NCI-H2227 (cell line): ENCODE measurements at regions not wholly inside any gene's neighbourhood (a gene's known extent, or its start where the extent isn't known, plus 50 kb on each side); places are given as distances from the start of the nearest gene placed in this dataset.

Experiments used
- DNase-seq: peaks from one replicate; lab custom pipeline; 2025; ENCODE audit not compliant: unreplicated experiment; lab: John Stamatoyannopoulos, UW

DNA sequence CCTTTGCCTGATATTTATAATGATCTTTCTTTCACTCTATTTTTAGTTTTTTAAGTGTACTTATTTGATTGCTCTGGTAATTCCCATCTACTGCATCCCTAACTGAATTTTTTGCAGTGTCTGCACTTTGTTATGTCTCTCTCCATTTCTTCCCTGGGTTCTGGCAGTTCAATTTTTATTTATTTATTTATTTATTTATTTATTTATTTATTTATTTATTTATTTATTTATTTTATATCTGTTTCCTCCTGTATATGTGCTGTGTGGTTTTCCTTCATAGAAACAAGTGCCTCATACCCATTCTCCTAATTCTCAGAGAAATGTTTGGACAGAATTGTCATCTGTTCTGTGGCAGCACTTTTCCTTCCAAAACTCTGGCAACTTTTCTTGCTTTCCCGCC lies 2370.8 kb upstream of the WWC1 start:
- no peak for DNase-seq

DNA sequence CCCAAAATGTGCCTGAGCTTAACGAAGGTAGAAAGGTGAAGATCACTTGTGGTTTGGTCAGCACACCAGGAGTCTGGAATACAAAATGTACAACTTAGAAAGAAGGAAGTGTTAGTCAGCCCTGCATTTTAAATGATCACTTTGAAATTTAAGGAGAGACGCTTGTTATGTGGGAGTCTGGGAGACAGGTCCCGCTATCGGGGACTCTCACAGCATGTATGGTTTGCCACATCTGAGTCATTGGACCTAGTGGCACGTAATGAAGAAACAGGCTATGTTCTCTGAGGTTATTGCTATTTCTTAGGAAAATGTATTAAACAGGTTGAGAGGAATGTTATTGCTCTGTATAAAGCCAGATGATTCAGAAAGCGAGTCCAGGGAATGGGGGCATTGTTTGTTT lies 2362.5 kb upstream of the WWC1 start:
- no peak for DNase-seq

DNA sequence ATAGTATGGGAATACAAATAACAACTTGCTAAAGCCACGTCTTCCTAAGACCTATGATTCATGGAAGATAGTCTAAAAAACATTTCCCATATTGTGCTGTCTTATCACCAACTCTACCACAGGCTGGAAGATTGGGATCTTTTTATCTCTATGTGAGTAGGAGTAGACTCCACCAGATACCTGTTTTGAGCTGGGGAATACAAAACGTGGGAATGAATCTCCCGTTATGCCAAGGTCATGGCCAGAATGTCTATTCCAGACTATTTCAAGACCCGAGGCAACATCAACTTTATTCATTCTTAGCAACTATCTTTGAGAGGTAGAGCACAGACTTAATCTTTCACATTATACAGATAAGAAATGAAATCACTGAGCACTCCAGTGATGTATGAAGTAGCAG lies 2350.9 kb upstream of the WWC1 start:
- DNase-seq: no peak

DNA sequence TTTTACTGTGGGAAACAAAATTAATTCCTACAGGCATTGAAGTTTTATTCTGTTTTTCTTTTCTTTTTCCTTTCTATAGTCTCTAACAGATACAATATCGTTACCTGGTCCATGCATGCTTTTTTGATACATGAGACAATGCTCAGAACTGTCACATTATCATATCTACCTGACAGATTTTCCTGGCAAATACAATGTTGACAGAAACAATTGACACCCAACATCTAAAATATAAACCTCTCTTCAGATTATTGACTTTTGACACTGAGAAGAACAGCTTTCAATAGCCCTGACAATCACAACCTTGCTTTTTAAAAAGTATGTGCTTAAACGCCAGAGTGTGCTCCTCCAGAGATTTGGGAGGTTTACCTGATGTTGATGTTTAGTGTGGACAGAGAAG lies 2334.6 kb upstream of the WWC1 start:
- DNase-seq: no peak

DNA sequence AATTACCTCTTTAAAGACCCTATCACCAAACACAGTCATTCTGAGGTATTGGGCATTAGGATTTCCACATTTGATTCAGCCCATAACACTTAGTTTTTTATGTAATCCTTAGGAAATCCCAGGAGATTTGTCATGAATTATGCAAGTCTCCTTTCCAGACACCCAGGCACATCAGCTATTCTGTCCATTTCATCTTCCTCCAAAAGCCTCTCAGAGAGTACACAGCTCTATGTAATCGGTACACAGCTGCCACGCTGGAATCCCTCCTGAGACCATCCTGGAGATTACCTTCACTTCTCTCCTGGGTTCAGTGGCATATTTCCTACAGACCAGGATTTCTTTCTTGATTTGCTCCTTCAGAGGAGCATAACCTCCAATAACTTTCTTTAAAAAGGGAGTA lies 2309.8 kb upstream of the WWC1 start:
- DNase-seq: no peak

DNA sequence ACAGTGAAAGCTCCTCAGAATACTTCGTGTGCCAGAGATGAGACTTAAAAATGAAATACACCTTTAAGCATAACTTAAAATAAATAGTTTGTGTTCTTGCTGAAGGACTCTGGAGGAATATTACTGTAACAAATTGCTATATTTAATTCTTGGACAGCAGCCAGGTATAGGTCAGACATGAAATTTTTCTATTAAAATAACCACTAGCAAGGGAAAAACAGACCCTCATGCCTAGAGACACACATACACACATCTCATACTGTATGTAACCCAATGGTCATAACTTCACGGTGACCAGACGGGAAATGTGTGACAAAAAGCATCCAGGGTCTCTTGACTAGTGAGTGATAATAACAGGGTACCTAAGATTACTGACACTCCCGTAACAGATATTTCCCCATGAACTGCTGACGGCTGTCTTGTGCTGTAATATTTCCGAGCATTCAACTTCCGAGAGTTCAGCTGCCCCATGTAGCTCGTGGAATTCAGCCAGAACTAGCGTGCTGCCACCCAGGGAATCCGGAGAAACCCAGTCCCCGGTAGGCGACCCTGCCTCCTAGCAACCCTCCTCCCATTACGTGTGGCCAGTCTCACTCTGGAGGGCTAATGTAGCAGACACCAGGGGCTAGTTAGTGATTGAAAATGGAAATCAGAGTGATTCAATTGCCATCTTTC lies 2295.1 kb upstream of the WWC1 start:
- DNase-seq: no peak

DNA sequence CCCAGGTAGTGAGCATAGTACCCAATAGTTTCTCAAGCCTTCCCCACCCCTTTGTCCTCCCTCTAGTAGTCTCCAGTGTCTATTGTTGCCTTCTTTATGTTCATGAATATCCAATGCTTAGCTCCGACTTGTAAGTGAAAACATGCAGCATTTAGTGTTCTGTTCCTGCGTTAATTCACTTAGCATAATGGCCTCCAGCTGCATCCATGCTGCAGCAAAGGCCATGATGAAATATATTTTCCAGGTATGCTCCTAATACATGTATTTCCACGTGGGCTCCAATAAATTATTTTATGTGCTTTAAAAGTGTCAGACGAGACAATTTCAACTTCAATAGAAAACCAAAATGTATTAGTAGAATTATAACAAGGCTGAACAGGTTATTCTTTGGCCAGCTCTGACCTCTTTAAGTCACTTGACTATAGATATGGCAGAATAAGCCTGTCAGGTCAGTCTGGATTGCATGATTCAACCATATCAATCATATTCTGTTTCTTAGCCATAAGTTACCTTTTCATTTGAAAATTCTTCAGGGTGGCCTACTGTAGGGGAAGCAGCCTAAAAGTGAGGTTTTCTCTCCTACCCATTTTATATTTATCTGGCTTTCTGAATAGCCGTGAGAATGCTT lies 2291.6 kb upstream of the WWC1 start:
- no peak for DNase-seq

DNA sequence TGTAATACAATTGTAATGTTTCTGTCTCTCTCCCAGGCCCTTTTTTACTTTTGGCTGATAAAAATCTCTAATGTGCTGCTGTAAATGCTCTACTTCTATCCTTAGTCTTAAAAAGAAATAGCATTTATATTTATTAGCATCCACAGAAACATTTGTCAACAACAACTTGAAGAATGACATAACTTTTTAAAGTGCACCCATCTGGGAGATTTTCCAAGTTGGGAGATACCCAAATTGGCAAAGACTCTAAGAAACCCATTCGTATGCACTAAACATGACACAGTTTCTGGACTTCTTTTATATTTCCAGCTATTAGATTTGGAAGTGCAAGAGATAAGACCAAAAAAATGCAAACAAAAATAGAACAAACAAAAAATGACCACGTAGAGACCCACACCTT lies 2287.4 kb upstream of the WWC1 start:
- DNase-seq: no peak

DNA sequence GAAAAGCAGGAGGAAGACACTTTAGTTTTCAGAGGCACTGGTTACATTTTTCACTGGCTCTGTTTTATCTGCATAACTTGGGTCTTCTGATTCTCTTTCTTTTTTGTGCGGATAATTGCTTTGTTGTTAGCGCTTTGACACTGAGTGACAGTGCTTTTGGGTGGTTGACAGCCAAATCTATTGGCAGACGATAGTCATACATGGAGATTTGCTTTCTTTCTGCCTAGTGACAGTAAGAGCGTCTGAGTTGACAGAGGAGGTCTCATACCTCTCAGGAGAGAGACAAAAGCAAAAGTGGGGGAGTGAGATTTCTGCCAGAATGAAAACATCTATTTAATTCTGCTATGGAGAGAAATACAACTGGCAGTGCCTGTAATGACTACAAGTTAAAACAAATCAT lies 2278.0 kb upstream of the WWC1 start:
- no peak for DNase-seq

DNA sequence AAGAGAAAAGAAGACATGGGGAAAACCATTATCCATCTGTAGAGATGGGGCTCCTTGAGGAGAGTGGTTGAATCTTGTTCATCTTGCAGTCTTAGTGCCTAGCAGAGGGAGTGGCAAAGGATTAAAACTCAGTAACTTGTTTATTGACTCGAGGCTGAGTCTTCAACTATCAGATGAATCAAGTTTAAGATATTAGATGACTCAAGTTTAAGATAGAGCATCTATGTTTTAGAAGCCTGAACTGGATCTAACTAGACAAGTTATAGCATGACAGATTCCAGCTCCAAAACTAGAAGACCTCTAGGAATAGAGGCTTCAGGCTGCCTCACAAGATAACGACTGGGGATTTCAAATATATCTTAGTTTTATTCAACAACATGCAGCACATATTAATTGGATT lies 2277.2 kb upstream of the WWC1 start:
- no peak for DNase-seq

DNA sequence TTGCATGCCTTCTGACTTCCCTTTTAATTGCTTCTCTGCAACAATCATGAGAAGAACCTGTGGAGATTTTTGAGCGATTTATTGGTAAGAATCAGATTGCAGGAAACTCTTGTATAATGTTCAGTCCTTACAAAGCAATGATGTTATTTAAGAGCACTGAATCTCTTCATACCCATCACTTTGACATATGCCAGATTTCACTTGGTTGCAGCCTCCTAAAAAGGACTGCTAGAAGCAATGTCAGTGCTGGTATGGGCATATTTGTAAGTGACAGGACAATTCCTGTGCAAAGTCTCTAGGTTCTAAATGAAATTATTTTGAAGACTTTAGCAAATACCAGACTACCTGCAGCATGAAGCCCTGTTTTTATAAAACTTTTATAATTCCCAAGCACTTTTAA lies 2272.7 kb upstream of the WWC1 start:
- no peak for DNase-seq

DNA sequence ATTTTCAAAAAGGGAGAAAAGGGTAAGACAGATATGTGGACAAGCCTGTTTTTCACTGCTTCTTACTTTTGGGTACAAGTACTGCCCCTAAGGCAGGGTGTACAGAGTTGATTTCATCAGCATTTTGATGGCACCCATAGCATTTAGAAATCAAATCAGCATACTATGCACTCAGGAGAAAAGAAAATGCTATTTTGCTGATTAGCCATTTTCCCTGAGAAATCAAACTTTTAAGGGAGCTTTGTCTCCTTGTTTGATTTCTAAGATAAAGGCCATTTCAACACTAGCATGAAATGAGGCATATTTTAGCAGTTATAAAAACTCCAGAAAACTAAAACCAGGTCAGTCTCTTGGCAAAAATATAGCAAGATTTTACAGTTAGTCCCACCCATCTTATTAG lies 2269.4 kb upstream of the WWC1 start:
- no peak for DNase-seq

DNA sequence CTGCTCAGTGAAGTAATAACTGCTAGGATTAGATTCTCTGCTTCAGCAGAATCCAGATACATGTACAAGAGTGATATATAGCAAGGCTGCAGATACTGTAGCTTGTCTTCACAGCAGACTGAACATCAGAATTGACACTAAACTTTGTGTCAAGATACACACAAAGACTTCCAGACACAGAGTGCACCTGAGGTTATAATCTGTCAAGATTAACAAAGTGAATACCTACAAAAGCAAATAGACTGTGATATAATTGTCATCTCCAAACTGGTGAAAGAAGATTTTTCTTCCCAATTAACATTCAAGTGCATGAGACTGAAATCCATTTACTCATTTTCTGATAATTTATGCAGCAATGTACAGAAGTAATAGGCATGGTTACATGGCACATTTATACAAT lies 2266.5 kb upstream of the WWC1 start:
- DNase-seq: no peak

DNA sequence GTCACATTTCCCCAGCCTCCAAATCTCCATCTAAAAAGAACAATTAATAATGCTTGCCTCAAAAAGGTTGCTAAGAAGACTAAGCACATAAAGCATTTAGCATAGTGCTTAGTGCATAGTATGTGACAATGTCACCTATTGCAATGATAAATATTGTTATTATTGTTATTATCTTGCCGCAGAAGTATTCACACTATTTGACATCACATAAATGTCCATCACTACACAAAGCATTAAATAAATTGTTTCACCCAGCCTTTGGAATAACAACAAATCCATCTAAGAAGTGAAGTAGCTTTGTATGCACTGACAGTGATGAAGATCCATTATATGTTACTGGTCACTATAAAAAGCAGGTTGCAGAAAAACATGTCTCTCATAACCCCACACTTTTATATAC lies 2263.9 kb upstream of the WWC1 start:
- no peak for DNase-seq

DNA sequence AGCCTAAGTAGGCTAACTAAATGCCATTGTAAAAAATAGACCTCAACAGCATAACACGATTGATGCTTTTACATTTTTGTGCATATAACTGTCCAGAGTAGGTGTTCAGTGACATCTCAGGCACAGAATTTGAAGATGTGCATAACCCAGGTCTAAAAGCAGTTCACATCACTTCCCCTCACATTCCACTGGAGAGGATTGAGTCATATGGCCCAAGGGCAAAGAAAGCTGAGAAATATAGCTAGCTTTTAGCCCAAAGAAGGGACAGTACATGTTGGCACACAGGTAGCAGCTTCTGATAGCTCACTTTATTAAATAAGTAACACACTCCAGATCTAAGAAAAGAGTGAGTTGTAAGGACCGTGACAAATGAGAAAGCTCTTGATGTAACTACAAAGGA lies 2259.5 kb upstream of the WWC1 start:
- no peak for DNase-seq

DNA sequence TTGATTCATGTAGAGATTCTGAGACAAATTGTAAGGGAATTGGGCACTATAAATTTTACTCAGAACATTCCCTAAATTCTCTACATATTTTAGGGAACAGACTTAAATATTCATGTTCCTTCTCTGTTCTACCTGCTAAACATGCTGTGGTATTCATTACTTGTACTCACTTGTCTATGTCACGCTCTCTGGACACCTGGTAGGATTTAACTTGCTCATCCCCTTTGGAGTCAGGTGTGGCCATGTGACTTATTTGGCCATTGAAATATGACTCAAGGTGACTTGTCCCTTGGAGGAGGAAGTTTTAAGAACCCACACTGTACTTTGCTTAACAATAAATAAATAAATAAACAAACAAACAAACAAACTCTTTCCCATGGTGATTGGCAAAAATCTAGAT lies 2258.8 kb upstream of the WWC1 start:
- no peak for DNase-seq

DNA sequence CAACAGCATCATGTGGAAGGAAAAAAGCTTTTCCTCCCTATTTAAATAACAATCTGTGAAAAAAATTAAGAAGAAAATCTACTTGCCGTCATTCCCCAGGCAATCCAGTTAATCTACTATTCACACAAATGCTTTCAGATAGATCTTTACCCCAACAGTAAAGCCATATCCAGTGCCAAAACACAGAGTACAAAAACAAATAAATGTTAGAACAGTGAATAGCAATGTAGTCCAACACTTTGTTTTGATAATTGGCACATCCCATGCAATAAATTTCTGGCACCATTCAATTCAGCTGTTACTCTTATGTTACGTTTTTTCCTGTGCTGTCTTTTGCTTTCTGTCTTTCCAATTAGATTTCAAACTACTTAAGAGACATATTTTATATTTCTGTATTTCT lies 2245.5 kb upstream of the WWC1 start:
- DNase-seq: no peak

DNA sequence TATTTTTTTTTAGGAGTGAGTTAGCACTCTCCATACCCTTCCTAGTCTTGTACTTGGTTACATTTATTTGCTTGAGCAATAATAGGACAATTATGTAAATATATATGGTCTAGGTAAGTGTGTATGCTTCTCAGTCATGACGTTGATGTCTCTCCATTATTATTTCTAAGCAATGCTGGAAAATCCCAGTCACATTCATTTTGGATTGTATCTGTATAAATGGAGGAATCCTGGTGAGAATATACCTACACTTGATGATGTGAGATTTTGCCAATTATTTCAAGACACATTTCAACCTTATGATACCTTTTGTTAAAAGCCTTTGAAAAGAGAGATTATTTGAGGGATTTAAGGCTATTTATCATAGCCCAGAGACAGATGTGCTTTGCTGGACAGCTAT lies 2244.5 kb upstream of the WWC1 start:
- DNase-seq: no peak

DNA sequence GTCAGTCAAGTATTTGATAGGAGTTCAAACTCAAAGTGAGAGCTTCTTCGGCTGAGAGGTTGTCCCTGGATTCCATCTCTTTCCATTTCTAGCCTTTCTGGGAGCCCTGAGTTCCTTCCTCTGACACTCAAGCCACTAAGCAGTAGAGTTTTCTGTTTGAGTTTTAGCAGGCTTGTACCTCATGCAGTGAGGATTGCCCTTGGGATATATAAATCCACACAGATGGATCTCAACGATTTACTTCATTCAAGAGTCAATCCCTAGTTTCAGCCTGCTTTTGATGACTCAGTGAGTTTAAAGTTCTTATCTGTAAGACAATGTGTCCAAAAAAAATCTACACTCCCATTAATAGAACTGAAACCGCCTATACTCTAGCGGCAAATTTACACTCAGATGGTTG lies 2240.9 kb upstream of the WWC1 start:
- DNase-seq: no peak

DNA sequence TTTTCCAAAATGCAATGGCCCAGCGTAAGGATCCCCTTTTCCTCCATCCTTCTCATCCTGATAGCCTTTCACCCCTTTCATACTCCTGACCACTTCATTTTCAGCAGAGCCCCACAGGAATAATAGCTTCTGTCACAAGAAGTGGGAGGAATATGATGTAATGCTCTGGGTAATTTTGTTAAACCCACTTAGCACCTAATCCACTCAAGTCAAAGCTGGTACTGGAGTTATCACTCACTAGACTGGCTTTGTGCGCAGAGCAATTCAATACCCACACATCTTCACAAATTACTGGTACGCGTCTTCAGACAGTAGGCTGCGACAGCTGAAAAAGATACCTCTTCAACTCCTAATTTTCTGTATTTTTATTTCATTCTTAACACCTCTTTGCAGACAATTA lies 2232.8 kb upstream of the WWC1 start:
- DNase-seq: no peak

DNA sequence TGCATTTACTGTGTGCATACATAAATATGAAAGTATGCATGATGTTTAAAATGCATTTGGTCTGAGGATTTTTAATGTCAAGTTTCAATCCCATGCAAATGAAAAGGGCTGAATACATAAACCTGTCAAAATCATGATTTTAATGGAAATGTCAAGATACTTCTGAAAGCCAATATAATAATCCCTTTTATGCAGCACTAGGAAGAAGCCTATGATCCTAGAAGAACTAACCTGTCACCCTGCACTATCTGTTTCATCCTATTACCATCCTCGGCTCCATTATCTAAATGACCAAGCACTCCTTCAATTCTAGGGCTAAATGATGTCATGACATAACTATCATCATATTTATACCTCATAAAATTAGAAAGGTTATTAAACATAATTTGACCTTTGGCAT lies 2229.4 kb upstream of the WWC1 start:
- DNase-seq: no peak

DNA sequence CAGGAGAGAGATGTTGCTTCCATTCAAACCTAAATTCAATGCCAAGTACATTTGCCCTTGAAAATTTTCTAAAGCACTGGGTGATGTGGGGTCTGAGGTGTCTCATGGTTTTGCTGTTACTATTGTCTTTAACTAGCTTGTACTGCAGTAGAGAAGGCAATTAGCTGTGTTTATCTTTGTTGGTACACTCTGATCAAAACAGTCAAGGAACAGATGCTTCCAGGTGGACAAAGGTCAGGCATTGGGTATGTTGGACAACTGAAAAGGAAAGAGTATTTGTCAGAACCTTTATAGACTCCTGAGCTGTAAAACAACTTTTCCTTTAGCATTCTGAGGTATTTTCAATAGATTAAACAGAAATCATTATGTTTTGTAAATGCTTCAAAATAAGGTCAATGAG lies 2228.7 kb upstream of the WWC1 start:
- DNase-seq: no peak

DNA sequence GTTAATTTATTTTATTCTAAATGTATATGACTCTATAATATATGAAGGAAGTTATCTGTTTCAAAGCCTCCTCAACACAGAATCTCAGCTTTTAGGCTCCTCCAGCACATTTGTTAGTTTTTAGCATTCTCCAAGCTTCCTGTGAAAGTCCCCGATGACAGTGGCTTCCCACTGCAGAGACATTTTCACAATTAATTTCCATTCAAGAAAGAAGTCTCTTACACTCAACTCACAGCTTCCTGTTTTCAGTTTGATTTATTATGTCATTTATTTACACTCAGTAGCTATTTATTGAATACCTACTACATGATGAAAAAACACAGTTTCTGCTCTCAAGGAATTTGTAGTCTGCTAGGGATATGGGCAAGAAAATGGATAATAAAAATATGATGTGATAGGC lies 2228.2 kb upstream of the WWC1 start:
- DNase-seq: no peak
